ENCODE measurements at regions not wholly inside any gene's neighbourhood (a gene's known extent, or its start where the extent isn't known, plus 50 kb on each side); places are given as distances from the start of the nearest gene placed in this dataset.
A peak's percentile ranks its signal among the peaks of the same experiment; 100 is the strongest.

DNA sequence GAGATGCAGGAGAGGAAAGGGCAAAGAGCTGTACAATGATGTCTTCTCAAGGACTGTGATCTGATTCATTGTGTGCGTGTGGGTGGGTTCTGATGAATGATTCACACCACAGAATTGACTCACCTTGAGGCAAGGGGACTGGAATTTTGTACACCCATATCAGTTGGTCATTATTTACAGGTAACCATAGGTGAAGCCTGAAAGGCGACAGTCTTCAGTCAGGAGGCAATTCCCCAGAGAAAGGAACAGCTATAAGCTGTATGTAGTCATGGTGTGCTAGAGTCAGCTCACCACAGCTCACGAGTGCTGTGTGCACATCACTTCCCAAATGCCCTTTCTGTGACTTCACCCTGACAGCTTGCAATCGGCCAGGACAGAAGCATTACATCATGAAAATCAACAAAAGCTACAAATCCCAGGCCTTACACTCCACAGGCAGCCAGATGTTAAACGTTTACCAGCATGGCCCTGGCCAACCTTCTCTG is 87.6 kb upstream of the RPS23 start (continued):
- no peak for TF ChIP-seq ZNF274 (IDR thresholded peaks at IDR 0.05; ENCODE audit: low read depth, low read length)
- TF ChIP-seq, protein P1, sequence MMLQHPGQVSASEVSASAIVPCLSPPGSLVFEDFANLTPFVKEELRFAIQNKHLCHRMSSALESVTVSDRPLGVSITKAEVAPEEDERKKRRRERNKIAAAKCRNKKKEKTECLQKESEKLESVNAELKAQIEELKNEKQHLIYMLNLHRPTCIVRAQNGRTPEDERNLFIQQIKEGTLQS (IDR thresholded peaks at IDR 0.05) = no peak
- TF ChIP-seq JUND (IDR thresholded peaks at IDR 0.05) = peak; percentile 79

DNA sequence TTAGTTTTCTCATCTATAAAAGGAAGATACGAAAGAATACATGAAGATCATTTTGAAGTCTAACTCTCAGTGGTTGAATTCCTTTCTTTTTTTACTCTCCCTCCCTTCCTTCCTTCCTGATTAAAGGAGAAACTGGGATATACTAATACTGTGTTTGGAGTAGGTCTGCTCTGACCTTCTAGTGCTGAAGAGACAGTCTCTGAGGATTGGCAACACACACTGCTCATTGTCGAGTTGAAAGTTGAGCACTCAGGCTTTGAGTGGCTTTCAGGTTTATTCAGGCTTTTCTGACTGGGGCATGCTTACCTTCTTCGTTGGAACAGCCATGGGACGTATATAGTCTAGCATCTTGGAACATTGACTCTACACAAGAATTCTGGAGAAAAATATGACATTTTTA is 86.9 kb upstream of the RPS23 start:
- peaks cover 15 to 68% of the 10 kb centered on the region in 2 experiments for H3K4me1 ChIP-seq (ENCODE audit: control insufficient read depth in 1 of 2, insufficient read depth in 2 of 2, low read length in 2 of 2)

More for the DNA sequence above, 86.9 kb upstream of the RPS23 start:
- Histone ChIP-seq H3K36me3 (ENCODE audit: control insufficient read depth in 1 of 2, insufficient read depth in 2 of 2, low read length in 2 of 2) (no peaks in the 10 kb centered on the region), H3K9ac (ENCODE audit: low read length) (peak overlapping the region; percentile 58), H3K9me2 (ENCODE audit: insufficient read depth) (no peaks in the 10 kb centered on the region), H3K79me2 (ENCODE audit: insufficient read depth, low read length) (no peaks in the 10 kb centered on the region), H2AFZ (ENCODE audit: low read depth, low read length, poor library complexity, severe bottlenecking) (no peak overlapping the region), H3K27ac (ENCODE audit: low read depth, low read length) (no peak overlapping the region), H4K20me1 (ENCODE audit: insufficient read depth) (no peaks in the 10 kb centered on the region), H3K4me3 (replicated peaks in 1 of 2; ENCODE audit: low read depth in 1 of 2, low read length in 2 of 2) (no peak overlapping the region), H3K27me3 (ENCODE audit: insufficient read depth, low read length) (no peaks in the 10 kb centered on the region), H3K4me2 (ENCODE audit: low read length) (peak overlapping the region; percentile 69), H3K9me3 (ENCODE audit: control insufficient read depth in 1 of 2, insufficient read depth in 1 of 2, low read depth in 1 of 2, low read length in 2 of 2) (no peaks in the 10 kb centered on the region)
- intact Hi-C loops (cut with micrococcal nuclease) = loop anchor here (1.0 kb wide), 1 partner anchor 8 kb away; no protein-coding TSS in a partner anchor
- RAD21 ChIA-PET (ENCODE audit: low non-redundant PET in 1 of 2, low total read pairs in 2 of 2, uncharacterized antibody in 2 of 2, unreplicated experiment in 2 of 2) = interaction anchor here (1.0 to 1.5 kb wide), 3 partner anchors 8 to 1347 kb away, joined by 3 to 6 read pairs (median 3); no protein-coding TSS in a partner anchor
- DNase-seq (ENCODE audit: low read depth, low spot score) = no peak
- POLR2A ChIA-PET = interaction anchor here (0.6 kb wide), 1 partner anchor 87 kb away, joined by 13 read pairs; the partner anchor contains the start of gene RPS23
- BruUV-seq (replicated peaks) = no TSS peak
- TF ChIP-seq EZH2 (IDR thresholded peaks at IDR 0.05) = no peak
- TF ChIP-seq ZFX (IDR thresholded peaks at IDR 0.05) = no peak
- no peak for TF ChIP-seq SIN3A (IDR thresholded peaks at IDR 0.05; ENCODE audit: low read depth)
- no peak for TF ChIP-seq ZNF274 (IDR thresholded peaks at IDR 0.05; ENCODE audit: low read depth, low read length)
- TF ChIP-seq ELF1 (IDR thresholded peaks at IDR 0.05; ENCODE audit: borderline replicate concordance, low read depth) = no peak
- no peak for TF ChIP-seq SP1 (IDR thresholded peaks at IDR 0.05; ENCODE audit: low read depth)
- TF ChIP-seq, protein P1 (IDR thresholded peaks at IDR 0.05) = no peak
- no peak for TF ChIP-seq CEBPB (IDR thresholded peaks at IDR 0.05; ENCODE audit: low read depth)
- CTCF ChIA-PET = interaction anchor here (0.7 to 1.7 kb wide), 7 partner anchors 9 to 1198 kb away, joined by 3 to 7 read pairs (median 4); no protein-coding TSS in a partner anchor
- ATAC-seq = peak; percentile 26
